GM23338 (cell line): ENCODE measurements at regions not wholly inside any gene's neighbourhood (a gene's known extent, or its start where the extent isn't known, plus 50 kb on each side); places are given as distances from the start of the nearest gene placed in this dataset.

Experiments used
- POLR2AphosphoS5 ChIP-seq: IDR thresholded peaks from 2 replicates; pipeline ENCODE4 v1.6.1; 2016; ENCODE audit warnings: antibody characterized with exemption, low read depth
- ZNF114 ChIP-seq: fragments of 250-450 bp; sonication (Bioruptor Pico); IDR thresholded peaks from 2 replicates; pipeline ENCODE4 v1.5.0; 2020; ENCODE audit warnings: mild to moderate bottlenecking, moderate library complexity
- TF ChIP-seq, protein P1 (sequence below), 2 experiments: fragments of 200-600 bp in 1 of 2; sonication (generic) in 1 of 2; conservative IDR thresholded peaks; 2 replicates each; pipeline versions ENCODE4 v1.5.1 to v1.6.1; 2016 to 2017; ENCODE audit warnings: antibody characterized with exemption in 2 of 2, low read depth in 2 of 2, mild to moderate bottlenecking in 2 of 2, moderate library complexity in 1 of 2
- TF ChIP-seq, protein P2 (sequence below): IDR thresholded peaks from one replicate; pipeline ENCODE4 v1.6.1; 2018; ENCODE audit warnings: antibody characterized with exemption; ENCODE audit not compliant: unreplicated experiment

DNA sequence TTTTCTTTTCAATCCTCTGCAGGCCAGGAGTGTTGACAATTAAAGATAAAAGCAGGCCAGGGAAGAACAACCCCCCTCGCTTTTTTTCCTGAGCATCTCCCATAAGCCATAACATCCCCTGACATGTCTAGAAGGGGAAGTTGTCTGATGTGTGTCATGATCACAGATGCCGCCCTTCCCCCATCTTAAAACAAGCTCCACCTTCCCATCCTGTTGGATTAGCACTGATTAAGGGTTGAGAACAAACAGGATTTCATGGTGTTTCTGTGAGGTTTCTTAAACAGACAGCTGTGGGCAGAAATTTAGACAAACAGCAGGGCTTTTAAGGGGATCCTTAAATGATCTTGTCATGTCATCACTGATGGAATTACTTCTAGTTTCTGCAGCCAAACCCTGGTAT is 59.4 kb upstream of the UPP2 start:
- TF ChIP-seq, protein P1, sequence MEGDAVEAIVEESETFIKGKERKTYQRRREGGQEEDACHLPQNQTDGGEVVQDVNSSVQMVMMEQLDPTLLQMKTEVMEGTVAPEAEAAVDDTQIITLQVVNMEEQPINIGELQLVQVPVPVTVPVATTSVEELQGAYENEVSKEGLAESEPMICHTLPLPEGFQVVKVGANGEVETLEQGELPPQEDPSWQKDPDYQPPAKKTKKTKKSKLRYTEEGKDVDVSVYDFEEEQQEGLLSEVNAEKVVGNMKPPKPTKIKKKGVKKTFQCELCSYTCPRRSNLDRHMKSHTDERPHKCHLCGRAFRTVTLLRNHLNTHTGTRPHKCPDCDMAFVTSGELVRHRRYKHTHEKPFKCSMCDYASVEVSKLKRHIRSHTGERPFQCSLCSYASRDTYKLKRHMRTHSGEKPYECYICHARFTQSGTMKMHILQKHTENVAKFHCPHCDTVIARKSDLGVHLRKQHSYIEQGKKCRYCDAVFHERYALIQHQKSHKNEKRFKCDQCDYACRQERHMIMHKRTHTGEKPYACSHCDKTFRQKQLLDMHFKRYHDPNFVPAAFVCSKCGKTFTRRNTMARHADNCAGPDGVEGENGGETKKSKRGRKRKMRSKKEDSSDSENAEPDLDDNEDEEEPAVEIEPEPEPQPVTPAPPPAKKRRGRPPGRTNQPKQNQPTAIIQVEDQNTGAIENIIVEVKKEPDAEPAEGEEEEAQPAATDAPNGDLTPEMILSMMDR (conservative IDR thresholded peaks at IDR 0.05; ENCODE audit: low read depth in 2 of 2), result no peak
- TF ChIP-seq POLR2AphosphoS5, result no peak
- no peak for TF ChIP-seq ZNF114 (CRISPR knock-in tag)
- TF ChIP-seq, protein P2, sequence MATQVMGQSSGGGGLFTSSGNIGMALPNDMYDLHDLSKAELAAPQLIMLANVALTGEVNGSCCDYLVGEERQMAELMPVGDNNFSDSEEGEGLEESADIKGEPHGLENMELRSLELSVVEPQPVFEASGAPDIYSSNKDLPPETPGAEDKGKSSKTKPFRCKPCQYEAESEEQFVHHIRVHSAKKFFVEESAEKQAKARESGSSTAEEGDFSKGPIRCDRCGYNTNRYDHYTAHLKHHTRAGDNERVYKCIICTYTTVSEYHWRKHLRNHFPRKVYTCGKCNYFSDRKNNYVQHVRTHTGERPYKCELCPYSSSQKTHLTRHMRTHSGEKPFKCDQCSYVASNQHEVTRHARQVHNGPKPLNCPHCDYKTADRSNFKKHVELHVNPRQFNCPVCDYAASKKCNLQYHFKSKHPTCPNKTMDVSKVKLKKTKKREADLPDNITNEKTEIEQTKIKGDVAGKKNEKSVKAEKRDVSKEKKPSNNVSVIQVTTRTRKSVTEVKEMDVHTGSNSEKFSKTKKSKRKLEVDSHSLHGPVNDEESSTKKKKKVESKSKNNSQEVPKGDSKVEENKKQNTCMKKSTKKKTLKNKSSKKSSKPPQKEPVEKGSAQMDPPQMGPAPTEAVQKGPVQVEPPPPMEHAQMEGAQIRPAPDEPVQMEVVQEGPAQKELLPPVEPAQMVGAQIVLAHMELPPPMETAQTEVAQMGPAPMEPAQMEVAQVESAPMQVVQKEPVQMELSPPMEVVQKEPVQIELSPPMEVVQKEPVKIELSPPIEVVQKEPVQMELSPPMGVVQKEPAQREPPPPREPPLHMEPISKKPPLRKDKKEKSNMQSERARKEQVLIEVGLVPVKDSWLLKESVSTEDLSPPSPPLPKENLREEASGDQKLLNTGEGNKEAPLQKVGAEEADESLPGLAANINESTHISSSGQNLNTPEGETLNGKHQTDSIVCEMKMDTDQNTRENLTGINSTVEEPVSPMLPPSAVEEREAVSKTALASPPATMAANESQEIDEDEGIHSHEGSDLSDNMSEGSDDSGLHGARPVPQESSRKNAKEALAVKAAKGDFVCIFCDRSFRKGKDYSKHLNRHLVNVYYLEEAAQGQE, result no peak
